ENCODE measurements at regions not wholly inside any gene's neighbourhood (a gene's known extent, or its start where the extent isn't known, plus 50 kb on each side); places are given as distances from the start of the nearest gene placed in this dataset.
A peak's percentile ranks its signal among the peaks of the same experiment; 100 is the strongest.

- no peak overlapping the region; a peak in 1 of 6 replicates for H3K27ac ChIP-seq
- TF ChIP-seq KDM5A (IDR thresholded peaks at IDR 0.05): no peak
- no peak for TF ChIP-seq HOXB13 (CRISPR knock-in tag; IDR thresholded peaks at IDR 0.05; ENCODE audit: low read depth)
- no peak for TF ChIP-seq ATOH8 (CRISPR knock-in tag; IDR thresholded peaks at IDR 0.05; ENCODE audit: low read depth)
- TF ChIP-seq CHD4 (IDR thresholded peaks at IDR 0.05; ENCODE audit: borderline replicate concordance): no peak
- TF ChIP-seq MAFK (IDR thresholded peaks at IDR 0.05; ENCODE audit: partially characterized antibody): no peak
- no peaks in the 10 kb centered on the region for H3K9me3 ChIP-seq
- H3K4me1 ChIP-seq: peaks cover 22% of the 10 kb centered on the region
- ChIA-PET POLR2A (no interaction called here), CTCF (interaction anchor here (1.7 to 10.5 kb wide), 3 partner anchors 11 to 29 kb away, joined by 4 to 68 read pairs (median 24); no protein-coding TSS in a partner anchor)
- FAIRE-seq: no peak
- ATAC-seq: no peak
- WGBS (ENCODE audit: missing lambda C conversion rate): 90% methylated on average over 8 of the region's 8 CpGs
- no peak overlapping the region for H3K4me3 ChIP-seq
- no peak overlapping the region for H3K4me2 ChIP-seq
- DNase-seq (ENCODE audit: low read depth in 1 of 2, low spot score in 1 of 2): no peak
Measured at GRCh38 chr4:153113061-153113837, 91.0 kb upstream of the TRIM2 start.

- Histone ChIP-seq H3K4me1 (peaks cover 26% of the 10 kb centered on the region), H3K9me3 (no peaks in the 10 kb centered on the region), H3K4me3 (no peak overlapping the region), H3K27ac (peak overlapping the region in 1 of 2 experiments; percentile 92; a peak in 3 of 6 replicates), H3K4me2 (no peak overlapping the region)
- no peak for TF ChIP-seq HES2 (IDR thresholded peaks at IDR 0.05)
- POLR2A ChIA-PET: no interaction called here
- FAIRE-seq: no peak
- CTCF ChIA-PET: interaction anchor here (1.7 to 10.5 kb wide), 3 partner anchors 11 to 30 kb away, joined by 4 to 68 read pairs (median 24); no protein-coding TSS in a partner anchor
- no peak for ATAC-seq
- 96% methylated on average over 5 of the region's 5 CpGs for WGBS (ENCODE audit: missing lambda C conversion rate)
- no peak for DNase-seq (ENCODE audit: low read depth in 1 of 2, low spot score in 1 of 2)
Measured at GRCh38 chr4:153113838-153114105, 90.5 kb upstream of the TRIM2 start.

- H3K9me3 ChIP-seq: no peaks in the 10 kb centered on the region
- 0 out of 3 replicates have a peak overlapping the region, but pooled peaks have one; percentile 6 for H3K4me3 ChIP-seq
- TF ChIP-seq RCOR1 (IDR thresholded peaks at IDR 0.05; ENCODE audit: low read depth, low read length): no peak
- no peak for TF ChIP-seq RNF2 (IDR thresholded peaks at IDR 0.05; ENCODE audit: borderline replicate concordance, low read depth)
- TF ChIP-seq REST (IDR thresholded peaks at IDR 0.05): no peak
- no peak for TF ChIP-seq POLR2AphosphoS2 (conservative IDR thresholded peaks at IDR 0.05; ENCODE audit: low read length)
- TF ChIP-seq GATA3 (IDR thresholded peaks at IDR 0.05; ENCODE audit: borderline replicate concordance): no peak
- no peak for TF ChIP-seq ATOH8 (CRISPR knock-in tag; IDR thresholded peaks at IDR 0.05; ENCODE audit: low read depth)
- no peak for TF ChIP-seq HMGXB4 (CRISPR knock-in tag; IDR thresholded peaks at IDR 0.05; ENCODE audit: borderline replicate concordance)
- 18% methylated on average over 10 of the region's 11 CpGs for WGBS (ENCODE audit: missing lambda C conversion rate)
- ChIA-PET CTCF (interaction anchor here (1.7 to 10.5 kb wide), 3 partner anchors 10 to 31 kb away, joined by 4 to 68 read pairs (median 23); no protein-coding TSS in a partner anchor), POLR2A (interaction anchor here (0.7 kb wide), 1 partner anchor 146 kb away, joined by 5 read pairs; no protein-coding TSS in a partner anchor)
- peak overlapping the region; percentile 72 for H3K4me2 ChIP-seq
- peaks cover 29% of the 10 kb centered on the region for H3K4me1 ChIP-seq
- ATAC-seq (peak; percentile 57 to 70; a peak in 5 of 6 replicates), DNase-seq (ENCODE audit: low read depth in 1 of 2, low spot score in 1 of 2) (peak in 1 of 2 experiments; percentile 48), FAIRE-seq (no peak)
- peak overlapping the region; percentile 80 to 92 for H3K27ac ChIP-seq
Measured at GRCh38 chr4:153114771-153115321, 89.4 kb upstream of the TRIM2 start.
